CD14-positive monocyte (primary cell): ENCODE measurements at regions not wholly inside any gene's neighbourhood (a gene's known extent, or its start where the extent isn't known, plus 50 kb on each side); places are given as distances from the start of the nearest gene placed in this dataset.
A peak's percentile ranks its signal among the peaks of the same experiment; 100 is the strongest.

ENCODE experiments used
- DNase-seq, 3 donors: peaks; one replicate each; pipeline ENCODE4 v3.0.0-alpha.2; 2011 to 2022
- H2AFZ ChIP-seq: 2 replicates; pipeline ENCODE4 v1.6.0; 2012; ENCODE audit warnings: mild to moderate bottlenecking, low read depth, low read length, inconsistent platforms; ENCODE audit not compliant: insufficient read depth, poor library complexity, severe bottlenecking
- H3K27ac ChIP-seq, 2 donors: 1 replicate in 1 of 2; 2 replicates in 1 of 2; pipeline ENCODE4 v1.5.1; 2012 to 2013; ENCODE audit warnings: low read length in 2 of 2, control low read depth in 1 of 2, inconsistent platforms in 1 of 2, low read depth in 1 of 2, mild to moderate bottlenecking in 1 of 2
- H3K27me3 ChIP-seq, 2 donors: one replicate each; pipeline versions ENCODE4 v1.6.0 to v1.6.1; 2011 to 2013; ENCODE audit warnings: low read length in 2 of 2; ENCODE audit not compliant: control insufficient read depth in 2 of 2, insufficient read depth in 2 of 2
- H3K36me3 ChIP-seq, 2 donors: replicated peaks in 1 of 2; 1 replicate in 1 of 2; 2 replicates in 1 of 2; pipeline versions ENCODE4 v1.5.1 to v1.6.1; 2012 to 2013; ENCODE audit warnings: low read length in 2 of 2, control low read depth in 1 of 2, inconsistent platforms in 1 of 2, mild to moderate bottlenecking in 1 of 2; ENCODE audit not compliant: insufficient read depth in 2 of 2, control insufficient read depth in 1 of 2
- H3K4me1 ChIP-seq, 2 donors: 1 replicate in 1 of 2; 2 replicates in 1 of 2; pipeline versions ENCODE4 v1.5.1 to v1.6.1; 2012 to 2013; ENCODE audit warnings: low read length in 2 of 2, control low read depth in 1 of 2, inconsistent platforms in 1 of 2, mild to moderate bottlenecking in 1 of 2, moderate library complexity in 1 of 2; ENCODE audit not compliant: insufficient read depth in 2 of 2, control insufficient read depth in 1 of 2
- H3K4me2 ChIP-seq: replicated peaks from 2 replicates; pipeline ENCODE3; 2012; ENCODE audit warnings: low read length, moderate library complexity, mild to moderate bottlenecking; ENCODE audit not compliant: poor library complexity, severe bottlenecking; ENCODE audit errors: extremely low read depth
- H3K4me3 ChIP-seq, 3 experiments: fragments of 200-600 bp in 1 of 3; sonication (generic) in 1 of 3; replicated peaks in 1 of 3; 1 replicate in 2 of 3; 2 replicates in 1 of 3; pipeline ENCODE4 v1.5.1; 2011 to 2013; ENCODE audit warnings: low read length in 3 of 3, mild to moderate bottlenecking in 3 of 3, control low read depth in 2 of 3, low read depth in 2 of 3, inconsistent platforms in 1 of 3, moderate library complexity in 1 of 3
- H3K79me2 ChIP-seq: 2 replicates; pipeline ENCODE4 v1.6.0; 2012; ENCODE audit warnings: mild to moderate bottlenecking, control low read depth, inconsistent platforms, low read length, moderate library complexity; ENCODE audit not compliant: insufficient read depth
- H3K9ac ChIP-seq: 2 replicates; pipeline ENCODE4 v1.6.0; 2017; ENCODE audit warnings: low read length, mild to moderate bottlenecking; ENCODE audit not compliant: insufficient read depth, poor library complexity, severe bottlenecking
- H3K9me3 ChIP-seq, 2 donors: replicated peaks in 1 of 2; 1 replicate in 1 of 2; 2 replicates in 1 of 2; pipeline versions ENCODE4 v1.5.1 to v1.6.1; 2012 to 2013; ENCODE audit warnings: low read length in 2 of 2, control low read depth in 1 of 2; ENCODE audit not compliant: control insufficient read depth in 1 of 2, insufficient read depth in 1 of 2
- H4K20me1 ChIP-seq: 2 replicates; pipeline ENCODE4 v1.6.0; 2012; ENCODE audit warnings: mild to moderate bottlenecking, low read length, control low read depth, moderate library complexity; ENCODE audit not compliant: insufficient read depth
- H3K27ac Mint-ChIP-seq, 7 donors: one replicate each; pipeline ENCODE4 v1.8.0; 2020; ENCODE audit warnings: mild to moderate bottlenecking in 7 of 7, mixed read lengths in 7 of 7, moderate library complexity in 6 of 7, inconsistent platforms in 2 of 7
- H3K27me3 Mint-ChIP-seq, 3 donors: one replicate each; pipeline ENCODE4 v1.8.0; 2021 to 2022; ENCODE audit warnings: low read depth in 3 of 3, mild to moderate bottlenecking in 3 of 3, mixed read lengths in 3 of 3, moderate library complexity in 3 of 3, inconsistent platforms in 1 of 3
- H3K36me3 Mint-ChIP-seq, 2 donors: one replicate each; pipeline ENCODE4 v1.8.0; 2020; ENCODE audit warnings: mixed read lengths in 2 of 2, inconsistent platforms in 1 of 2, mild to moderate bottlenecking in 1 of 2
- H3K4me1 Mint-ChIP-seq: one replicate; pipeline ENCODE4 v1.8.0; 2020; ENCODE audit warnings: mild to moderate bottlenecking, mixed read lengths
- H3K4me3 Mint-ChIP-seq, 2 donors: one replicate each; pipeline ENCODE4 v1.8.0; 2020; ENCODE audit warnings: mild to moderate bottlenecking in 2 of 2, mixed read lengths in 2 of 2, moderate library complexity in 1 of 2
- H3K9me3 Mint-ChIP-seq, 7 donors: one replicate each; pipeline ENCODE4 v1.8.0; 2020 to 2022; ENCODE audit warnings: mixed read lengths in 7 of 7, mild to moderate bottlenecking in 6 of 7, moderate library complexity in 6 of 7, inconsistent platforms in 2 of 7
- CTCF ChIP-seq: fragments of 200-600 bp; IDR thresholded peaks from one replicate; pipeline ENCODE4 v1.8.0; 2022; ENCODE audit warnings: antibody characterized with exemption, mild to moderate bottlenecking
- WGBS: methylation state at CpG from one replicate; pipeline ENCODE4 v1.1.5; 2013; ENCODE audit warnings: missing lambda C conversion rate; ENCODE audit not compliant: insufficient coverage; 5-methylcytosine and 5-hydroxymethylcytosine counted together
- intact Hi-C, 2 donors: fragments of 100-400 bp; cut with micrococcal nuclease; formaldehyde crosslinking; loops; one replicate each; pipeline versions ENCODE4 v1.15.0 to v1.15.1; 2023

- intact Hi-C loops = no loop called here
- peaks cover 0 to 4% (median 0%) of the 10 kb centered on the region in 7 donors for H3K9me3 Mint-ChIP-seq
- H3K36me3 Mint-ChIP-seq = peaks cover 0 to 3% of the 10 kb centered on the region in 2 donors
- peaks cover 48% of the 10 kb centered on the region for H3K4me1 Mint-ChIP-seq
- H3K27me3 ChIP-seq = no peaks in the 10 kb centered on the region
- no CpG with 5 or more reads among the region's 6 CpGs for WGBS
- H3K9ac ChIP-seq = no peak overlapping the region
- no peak for DNase-seq
- no peaks in the 10 kb centered on the region for H4K20me1 ChIP-seq
- H3K36me3 ChIP-seq = no peaks in the 10 kb centered on the region
- H3K79me2 ChIP-seq = no peaks in the 10 kb centered on the region
- H3K4me3 Mint-ChIP-seq = no peak overlapping the region
- no peak for TF ChIP-seq CTCF
- H3K4me1 ChIP-seq = peaks cover 49 to 51% of the 10 kb centered on the region in 2 donors
- H3K9me3 ChIP-seq = no peaks in the 10 kb centered on the region
- no peak overlapping the region for H3K4me2 ChIP-seq
- no peak overlapping the region for H2AFZ ChIP-seq
- no peak overlapping the region for H3K27ac ChIP-seq
- no peak overlapping the region for H3K27ac Mint-ChIP-seq
- H3K4me3 ChIP-seq = no peak overlapping the region
- peaks cover 0 to 2% (median 2%) of the 10 kb centered on the region in 3 donors for H3K27me3 Mint-ChIP-seq
These were observed 74.1 kb downstream of the PSMG1 start for GRCh38 chr21:39109163-39109530.

GRCh38 chr21:39108291-39109162 lies 74.7 kb downstream of the PSMG1 start:
- intact Hi-C loops = no loop called here
- TF ChIP-seq CTCF = no peak
- no peaks in the 10 kb centered on the region for H3K36me3 ChIP-seq
- H4K20me1 ChIP-seq = no peaks in the 10 kb centered on the region
- H3K9me3 Mint-ChIP-seq = peaks cover 0 to 4% (median 0%) of the 10 kb centered on the region in 7 donors
- H3K27ac Mint-ChIP-seq = peak overlapping the region in 1 of 7 donors; percentile 20
- WGBS = 78% methylated on average over 15 of the region's 23 CpGs
- no peak overlapping the region for H3K4me3 Mint-ChIP-seq
- peaks cover 55 to 57% of the 10 kb centered on the region in 2 donors for H3K4me1 ChIP-seq
- no peak overlapping the region for H3K4me2 ChIP-seq
- H2AFZ ChIP-seq = no peak overlapping the region
- peaks cover 0 to 3% of the 10 kb centered on the region in 2 donors for H3K36me3 Mint-ChIP-seq
- peak in 1 of 3 donors; percentile 44 for DNase-seq
- peaks cover 0 to 2% (median 2%) of the 10 kb centered on the region in 3 donors for H3K27me3 Mint-ChIP-seq
- no peaks in the 10 kb centered on the region for H3K27me3 ChIP-seq
- H3K9me3 ChIP-seq = no peaks in the 10 kb centered on the region
- H3K4me1 Mint-ChIP-seq = peaks cover 54% of the 10 kb centered on the region
- H3K27ac ChIP-seq = no peak overlapping the region
- H3K79me2 ChIP-seq = no peaks in the 10 kb centered on the region
- H3K9ac ChIP-seq = no peak overlapping the region
- no peak overlapping the region for H3K4me3 ChIP-seq
